Esophagus squamous epithelium (tissue), 4 donors: ENCODE measurements at regions not wholly inside any gene's neighbourhood (a gene's known extent, or its start where the extent isn't known, plus 50 kb on each side); places are given as distances from the start of the nearest gene placed in this dataset.

Source experiments
- CTCF ChIP-seq, 6 experiments: fragments of 450-650 bp in 4 of 6; fragments of 200-600 bp in 2 of 6; sonication (generic) in 2 of 6; IDR thresholded peaks; one replicate each; pipeline ENCODE4 v1.5.1; 2016 to 2019; ENCODE audit warnings: antibody characterized with exemption in 6 of 6, mild to moderate bottlenecking in 4 of 6, moderate library complexity in 4 of 6
- POLR2A ChIP-seq, 4 donors: fragments of 450-650 bp; IDR thresholded peaks; one replicate each; pipeline ENCODE4 v1.6.1; 2017; ENCODE audit warnings: antibody characterized with exemption in 4 of 4, mild to moderate bottlenecking in 4 of 4, moderate library complexity in 3 of 4

GRCh38 chr2:152263911-152264310 is 71.1 kb upstream of the FMNL2 start:
- TF ChIP-seq POLR2A (IDR thresholded peaks at IDR 0.05): no peak
- TF ChIP-seq CTCF (IDR thresholded peaks at IDR 0.05): no peak
